ENCODE measurements at regions not wholly inside any gene's neighbourhood (a gene's known extent, or its start where the extent isn't known, plus 50 kb on each side); places are given as distances from the start of the nearest gene placed in this dataset.
"Not testable (repeated sequence)": the region's sequence is repeated elsewhere in the genome, so short reads cannot be mapped to it uniquely, and the experiment has no call there.

- H3K4me3 ChIP-seq (ENCODE audit: low read length); ATAC-seq; H3K27me3 ChIP-seq (ENCODE audit: control insufficient read depth, insufficient read depth); DNase-seq; H3K27ac ChIP-seq (ENCODE audit: low read length); H3K9me3 ChIP-seq (ENCODE audit: control insufficient read depth, low read length); H3K4me1 ChIP-seq (ENCODE audit: control insufficient read depth, insufficient read depth, low read length); intact Hi-C loops (cut with DNase I): not testable (repeated sequence)
- 71% methylated on average over 4 of the region's 4 CpGs for WGBS
Observed at GRCh38 chr6:86701228-86701627, 236.1 kb upstream of the HTR1E start.

DNA sequence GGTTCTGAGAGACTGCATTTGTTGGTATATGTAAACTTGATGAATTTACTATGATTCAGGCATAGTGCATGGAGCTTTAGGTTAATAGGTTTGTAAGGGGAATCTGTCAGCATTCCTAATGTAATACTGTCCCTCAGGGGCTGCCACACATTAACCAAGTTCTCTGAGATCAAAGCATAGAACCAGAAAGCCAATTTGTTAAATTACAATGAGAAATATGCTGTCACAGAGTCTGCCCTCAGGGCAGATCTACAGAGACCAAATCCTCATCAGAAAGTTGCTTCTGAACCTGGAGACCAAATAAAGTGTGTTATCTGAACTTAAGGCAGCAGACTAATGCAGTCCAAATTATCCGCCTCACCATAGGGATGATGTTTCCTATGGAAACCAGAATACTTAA is 250.8 kb upstream of the HTR1E start:
- Histone ChIP-seq H3K4me1 (ENCODE audit: control insufficient read depth, insufficient read depth, low read length) (no peaks in the 10 kb centered on the region), H3K27ac (ENCODE audit: low read length) (no peak overlapping the region), H3K4me3 (ENCODE audit: low read length) (no peak overlapping the region), H3K27me3 (ENCODE audit: control insufficient read depth, insufficient read depth) (no peaks in the 10 kb centered on the region), H3K9me3 (ENCODE audit: control insufficient read depth, low read length) (no peaks in the 10 kb centered on the region)
- 82% methylated on average over 1 of the region's 1 CpG for WGBS
- ATAC-seq (no peak), DNase-seq (no peak)
- intact Hi-C loops (cut with DNase I): no loop called here

- no peak for DNase-seq
- H3K4me3 ChIP-seq (ENCODE audit: low read length): no peak overlapping the region
- no peak overlapping the region for H3K27ac ChIP-seq (ENCODE audit: low read length)
- H3K4me1 ChIP-seq (ENCODE audit: control insufficient read depth, insufficient read depth, low read length): no peaks in the 10 kb centered on the region
- 70% methylated on average over 3 of the region's 3 CpGs for WGBS
- intact Hi-C loops (cut with DNase I): no loop called here
- ATAC-seq: no peak
- H3K27me3 ChIP-seq (ENCODE audit: control insufficient read depth, insufficient read depth): no peaks in the 10 kb centered on the region
- H3K9me3 ChIP-seq (ENCODE audit: control insufficient read depth, low read length): no peaks in the 10 kb centered on the region
Observed at GRCh38 chr6:86685230-86685797, 252.0 kb upstream of the HTR1E start.

DNA sequence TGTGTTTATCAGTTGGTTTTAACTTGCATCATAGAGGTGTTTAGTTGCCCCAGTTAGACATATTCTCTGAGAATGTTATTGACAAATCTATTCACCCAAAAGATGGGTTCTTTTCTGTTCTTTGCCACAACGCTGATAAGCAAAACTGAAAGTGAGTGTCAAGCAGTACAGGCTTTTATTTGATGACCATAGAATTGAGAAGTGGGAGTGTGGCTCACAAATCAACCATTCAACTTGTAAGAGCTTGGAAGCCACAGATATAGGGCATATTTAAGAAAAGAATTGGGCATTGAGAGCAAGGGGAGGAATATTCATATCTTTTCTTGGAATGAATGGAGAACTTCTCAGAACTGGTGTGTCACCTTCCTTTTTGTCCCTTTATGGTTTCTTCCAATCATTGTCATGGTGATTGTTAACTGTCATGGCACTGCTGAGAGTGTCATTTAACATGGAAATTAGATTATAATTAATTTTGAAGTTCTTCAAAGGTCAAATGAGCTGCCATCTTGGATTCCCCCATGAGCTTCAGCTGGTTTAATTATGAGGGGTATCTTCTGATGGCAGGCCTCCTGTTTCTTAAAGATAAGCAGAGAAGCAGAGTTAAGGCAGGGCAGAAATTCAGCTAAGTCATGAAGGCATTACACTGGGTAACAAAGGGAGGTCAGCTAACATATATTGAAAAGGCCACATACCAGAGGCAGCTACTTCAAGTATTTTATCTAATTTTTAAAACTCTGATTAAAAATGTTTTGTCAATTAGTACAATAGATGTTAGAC is 254.0 kb upstream of the HTR1E start:
- no peaks in the 10 kb centered on the region for H3K9me3 ChIP-seq (ENCODE audit: control insufficient read depth, low read length)
- 58% methylated on average over 1 of the region's 1 CpG for WGBS
- intact Hi-C loops (cut with DNase I): no loop called here

GRCh38 chr6:86682297-86682696 is 255.0 kb upstream of the HTR1E start:
- Histone ChIP-seq H3K27me3 (ENCODE audit: control insufficient read depth, insufficient read depth) (no peaks in the 10 kb centered on the region), H3K4me1 (ENCODE audit: control insufficient read depth, insufficient read depth, low read length) (no peaks in the 10 kb centered on the region), H3K27ac (ENCODE audit: low read length) (no peak overlapping the region), H3K9me3 (ENCODE audit: control insufficient read depth, low read length) (no peaks in the 10 kb centered on the region), H3K4me3 (ENCODE audit: low read length) (no peak overlapping the region)
- DNase-seq (no peak), ATAC-seq (no peak)
- 78% methylated on average over 1 of the region's 1 CpG for WGBS
- intact Hi-C loops (cut with DNase I): no loop called here

More for the DNA sequence above, 254.0 kb upstream of the HTR1E start:
- H3K27ac ChIP-seq (ENCODE audit: low read length): no peak overlapping the region
- ATAC-seq (no peak), DNase-seq (no peak)
- H3K4me1 ChIP-seq (ENCODE audit: control insufficient read depth, insufficient read depth, low read length): no peaks in the 10 kb centered on the region
- H3K27me3 ChIP-seq (ENCODE audit: control insufficient read depth, insufficient read depth): no peaks in the 10 kb centered on the region
- no peak overlapping the region for H3K4me3 ChIP-seq (ENCODE audit: low read length)

DNA sequence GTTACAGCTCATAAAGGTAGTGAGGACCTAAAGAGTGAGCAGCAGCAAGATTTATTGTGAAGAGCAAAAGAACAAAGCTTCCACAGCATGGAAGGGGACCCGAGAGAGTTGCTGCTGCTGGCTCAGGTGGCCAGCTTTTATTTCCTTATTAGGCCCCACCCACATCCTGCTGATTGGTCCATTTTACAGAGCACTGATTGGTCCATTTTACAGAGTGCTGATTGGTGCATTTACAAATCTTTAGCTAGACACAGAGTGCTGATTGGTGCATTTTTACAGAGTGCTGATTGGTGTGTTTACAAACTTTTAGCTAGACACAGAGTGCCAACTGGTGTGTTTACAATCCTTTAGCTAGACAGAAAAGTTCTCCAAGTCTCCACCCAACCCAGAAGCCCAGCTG is 256.2 kb upstream of the HTR1E start:
- ATAC-seq; DNase-seq; H3K4me1 ChIP-seq (ENCODE audit: control insufficient read depth, insufficient read depth, low read length); H3K4me3 ChIP-seq (ENCODE audit: low read length); H3K27me3 ChIP-seq (ENCODE audit: control insufficient read depth, insufficient read depth); H3K9me3 ChIP-seq (ENCODE audit: control insufficient read depth, low read length); H3K27ac ChIP-seq (ENCODE audit: low read length); intact Hi-C loops (cut with DNase I): not testable (repeated sequence)
- WGBS: 77% methylated on average over 1 of the region's 1 CpG

DNA sequence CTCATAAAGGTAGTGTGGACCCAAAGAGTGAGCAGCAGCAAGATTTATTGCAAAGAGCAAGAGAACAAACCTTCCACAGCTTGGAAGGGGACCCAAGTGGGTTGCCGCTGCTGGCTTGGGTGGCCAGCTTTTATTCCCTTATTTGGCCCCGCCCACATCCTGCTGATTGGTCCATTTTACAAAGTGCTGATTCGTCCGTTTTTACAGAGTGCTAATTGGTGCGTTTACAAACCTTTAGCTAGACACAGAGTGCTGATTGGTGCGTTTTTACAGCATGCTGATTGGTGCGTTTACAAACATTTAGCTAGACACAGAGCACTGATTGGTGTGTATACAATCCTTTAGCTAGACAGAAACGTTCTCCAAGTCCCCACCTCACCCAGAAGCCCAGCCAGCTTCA is 265.2 kb upstream of the HTR1E start:
- WGBS: 63% methylated on average over 8 of the region's 8 CpGs
- intact Hi-C loops (cut with DNase I); H3K9me3 ChIP-seq (ENCODE audit: control insufficient read depth, low read length): not testable (repeated sequence)

DNA sequence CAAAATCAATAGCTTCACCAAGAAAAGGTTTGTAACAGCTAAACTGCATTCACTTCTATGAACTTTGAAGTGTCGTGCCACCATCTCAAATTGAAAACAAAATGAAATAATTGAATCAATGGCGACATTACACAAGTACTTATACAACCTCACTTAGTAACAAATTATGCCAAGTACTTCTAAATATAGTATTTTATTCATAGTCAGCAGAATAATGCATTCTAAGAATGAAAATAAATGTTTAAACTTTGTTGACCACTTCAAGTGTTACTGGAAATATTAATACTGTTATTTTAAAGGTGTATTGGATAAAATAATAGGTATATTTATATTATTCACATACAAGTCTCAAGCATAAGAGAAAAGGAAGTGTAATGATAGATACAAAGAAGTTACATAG is 280.1 kb upstream of the HTR1E start:
- intact Hi-C loops (cut with DNase I): no loop called here
- H3K27ac ChIP-seq (ENCODE audit: low read length): no peak overlapping the region
- 63% methylated on average over 2 of the region's 2 CpGs for WGBS
- no peaks in the 10 kb centered on the region for H3K4me1 ChIP-seq (ENCODE audit: control insufficient read depth, insufficient read depth, low read length)
- H3K27me3 ChIP-seq (ENCODE audit: control insufficient read depth, insufficient read depth): no peaks in the 10 kb centered on the region
- no peak for DNase-seq
- ATAC-seq: no peak
- H3K4me3 ChIP-seq (ENCODE audit: low read length): no peak overlapping the region
- H3K9me3 ChIP-seq (ENCODE audit: control insufficient read depth, low read length): no peaks in the 10 kb centered on the region

More for the DNA sequence above, 265.2 kb upstream of the HTR1E start:
- not testable (repeated sequence) for ATAC-seq; H3K4me1 ChIP-seq (ENCODE audit: control insufficient read depth, insufficient read depth, low read length); H3K4me3 ChIP-seq (ENCODE audit: low read length); H3K27ac ChIP-seq (ENCODE audit: low read length); DNase-seq; H3K27me3 ChIP-seq (ENCODE audit: control insufficient read depth, insufficient read depth)

DNA sequence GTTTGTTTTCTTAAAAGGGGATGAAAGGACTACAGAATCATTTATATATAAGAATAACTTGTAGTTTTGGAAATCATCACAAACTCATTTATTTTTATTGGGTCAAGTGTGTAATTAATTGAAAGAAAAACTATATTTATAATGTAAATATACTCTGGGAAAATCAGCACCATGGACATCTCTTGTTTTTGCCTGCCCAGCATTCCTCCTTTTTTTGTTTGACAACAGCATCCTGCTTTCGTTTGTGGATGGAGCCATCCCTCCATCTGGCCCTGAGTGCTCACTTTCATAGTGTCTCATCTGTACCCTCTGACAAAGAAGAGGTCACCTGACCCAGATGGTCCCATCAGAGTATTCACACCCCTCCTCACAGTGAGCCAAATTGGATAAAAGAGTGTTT is 308.2 kb upstream of the HTR1E start:
- WGBS: 20% methylated on average over 1 of the region's 1 CpG
- ATAC-seq (no peak), DNase-seq (no peak)
- Histone ChIP-seq H3K27ac (ENCODE audit: low read length) (no peak overlapping the region), H3K4me3 (ENCODE audit: low read length) (no peak overlapping the region), H3K27me3 (ENCODE audit: control insufficient read depth, insufficient read depth) (no peaks in the 10 kb centered on the region), H3K4me1 (ENCODE audit: control insufficient read depth, insufficient read depth, low read length) (no peaks in the 10 kb centered on the region), H3K9me3 (ENCODE audit: control insufficient read depth, low read length) (no peaks in the 10 kb centered on the region)
- intact Hi-C loops (cut with DNase I): no loop called here

DNA sequence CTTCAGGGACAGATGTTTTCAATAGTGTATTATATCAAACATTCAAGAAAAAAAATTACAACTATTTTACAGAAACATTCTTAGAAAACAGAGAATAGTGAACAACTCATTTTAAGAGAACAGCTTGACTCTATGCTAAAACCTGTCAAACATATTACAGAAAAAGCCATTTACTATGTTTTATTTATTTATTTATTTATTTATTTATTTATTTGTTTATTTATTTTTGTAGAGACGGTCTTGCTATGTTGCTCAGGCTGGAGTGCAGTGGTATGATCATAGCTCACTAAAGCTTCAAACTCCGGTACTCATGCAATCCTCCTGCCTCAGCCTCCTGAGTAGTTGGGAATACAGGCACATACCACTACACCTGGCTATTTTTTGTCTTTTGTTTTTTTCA is 317.9 kb upstream of the HTR1E start:
- intact Hi-C loops (cut with DNase I): no loop called here
- ATAC-seq (no peak), DNase-seq (no peak)
- no peaks in the 10 kb centered on the region for H3K27me3 ChIP-seq (ENCODE audit: control insufficient read depth, insufficient read depth)
- H3K4me3 ChIP-seq (ENCODE audit: low read length): no peak overlapping the region
- WGBS: 92% methylated on average over 2 of the region's 2 CpGs
- no peaks in the 10 kb centered on the region for H3K9me3 ChIP-seq (ENCODE audit: control insufficient read depth, low read length)
- no peak overlapping the region for H3K27ac ChIP-seq (ENCODE audit: low read length)
- H3K4me1 ChIP-seq (ENCODE audit: control insufficient read depth, insufficient read depth, low read length): no peaks in the 10 kb centered on the region

DNA sequence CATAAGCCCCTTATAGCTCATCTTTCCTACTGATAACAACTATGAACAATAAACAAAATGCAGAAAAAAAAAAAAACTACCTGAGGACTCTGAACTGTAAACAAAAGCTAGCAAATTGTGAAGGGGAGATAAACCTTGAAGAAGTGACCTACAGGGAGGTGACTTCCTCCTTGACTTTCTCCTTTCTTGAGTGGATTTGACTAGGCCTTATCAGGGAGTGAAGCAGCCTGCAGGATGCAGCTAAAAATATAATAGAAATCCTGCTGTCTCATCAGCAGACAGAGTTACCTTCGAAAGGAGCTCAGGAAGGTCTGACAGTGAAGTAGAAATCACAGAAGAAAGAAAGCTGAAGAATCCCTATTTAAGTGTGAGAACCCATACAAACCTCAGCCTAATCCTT is 322.0 kb upstream of the HTR1E start:
- 38% methylated on average over 1 of the region's 1 CpG for WGBS
- no peak for ATAC-seq
- no peak overlapping the region for H3K27ac ChIP-seq (ENCODE audit: low read length)
- H3K9me3 ChIP-seq (ENCODE audit: control insufficient read depth, low read length): no peaks in the 10 kb centered on the region
- no peaks in the 10 kb centered on the region for H3K27me3 ChIP-seq (ENCODE audit: control insufficient read depth, insufficient read depth)
- no peak for DNase-seq
- intact Hi-C loops (cut with DNase I): no loop called here
- H3K4me3 ChIP-seq (ENCODE audit: low read length): no peak overlapping the region
- H3K4me1 ChIP-seq (ENCODE audit: control insufficient read depth, insufficient read depth, low read length): no peaks in the 10 kb centered on the region

All from right cardiac atrium (tissue), 5 donors.